Dermis blood vessel endothelial cell (primary cell): ENCODE measurements at regions not wholly inside any gene's neighbourhood (a gene's known extent, or its start where the extent isn't known, plus 50 kb on each side); places are given as distances from the start of the nearest gene placed in this dataset.

Source experiments
- DNase-seq: peaks from one replicate; pipeline ENCODE4 v3.0.0; 2010

DNA sequence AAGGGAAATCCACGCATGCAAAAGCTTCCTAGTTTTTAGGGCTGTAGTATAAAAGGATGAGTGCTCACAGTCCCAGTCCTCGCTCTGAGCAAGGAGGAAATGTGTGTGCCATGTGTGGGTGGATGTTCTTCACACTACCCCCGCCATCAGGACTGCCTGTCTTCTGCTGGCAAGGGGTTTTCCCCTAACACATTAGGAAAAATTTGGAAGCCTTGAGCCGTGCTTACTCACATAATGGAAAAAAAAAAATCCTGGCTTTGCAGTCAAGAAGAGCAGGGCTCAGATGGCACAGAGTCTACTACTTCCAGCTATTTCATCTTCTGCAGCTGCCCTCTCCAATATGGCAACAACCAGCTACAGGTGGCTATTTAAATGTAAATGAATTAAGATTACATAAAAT is 363.1 kb downstream of the PLPP3 start:
- no peak for DNase-seq

DNA sequence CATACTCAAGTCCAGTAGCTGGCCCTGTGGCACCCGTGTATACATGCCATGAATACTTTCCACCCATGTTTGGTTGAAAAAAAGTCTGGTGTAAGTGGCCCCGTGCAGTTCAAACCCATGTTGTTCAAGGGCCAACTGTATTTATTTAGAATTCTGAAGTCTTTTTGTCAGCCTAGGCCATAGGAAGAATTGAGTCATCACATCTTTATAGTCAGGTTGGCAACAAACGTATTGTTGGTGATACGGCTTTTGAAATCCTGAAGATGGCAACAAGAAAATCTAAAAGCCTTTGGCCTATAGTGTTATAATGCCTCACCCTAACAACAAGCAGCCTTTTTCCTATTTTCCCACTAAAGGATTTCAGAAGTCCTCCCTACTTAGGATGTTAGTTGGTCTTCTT is 363.6 kb downstream of the PLPP3 start:
- DNase-seq, result peak; percentile 9

DNA sequence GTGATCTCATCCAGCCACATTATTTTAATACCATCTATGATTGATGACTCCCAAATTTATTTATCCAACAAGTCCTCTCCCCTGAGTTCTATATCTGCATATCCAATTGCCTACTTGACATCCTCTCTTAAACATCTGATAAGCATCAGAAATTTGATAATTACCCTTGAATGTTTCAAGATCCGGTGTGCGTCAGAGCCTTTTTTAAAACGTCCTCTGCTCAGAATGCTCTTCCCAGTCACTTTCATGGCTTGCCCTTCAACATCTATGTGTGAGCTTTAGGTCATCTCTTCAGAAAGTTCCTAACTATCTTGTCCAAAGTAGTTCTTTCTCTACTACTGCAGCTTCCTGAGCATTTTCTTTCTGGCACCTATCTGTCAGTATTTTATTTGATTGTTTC is 364.3 kb downstream of the PLPP3 start:
- no peak for DNase-seq

DNA sequence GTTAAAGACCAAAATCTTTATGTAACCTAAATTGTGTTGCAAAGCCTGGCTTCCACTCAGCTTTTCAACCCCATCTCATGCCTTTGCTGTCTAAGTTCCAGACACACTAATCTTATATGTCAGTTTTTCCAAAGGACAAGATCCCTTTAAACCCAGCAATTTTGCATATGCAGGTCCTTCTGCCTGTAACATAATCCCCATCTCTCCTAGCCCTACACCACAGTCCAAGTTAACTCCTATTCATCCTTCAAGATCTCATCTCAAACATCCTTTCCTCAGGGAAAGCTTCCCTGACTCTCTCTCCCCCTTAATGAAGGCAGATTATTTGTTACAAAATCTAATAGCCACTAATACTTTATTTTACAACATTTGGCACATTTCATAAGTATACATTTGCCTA is 366.3 kb downstream of the PLPP3 start:
- no peak for DNase-seq

DNA sequence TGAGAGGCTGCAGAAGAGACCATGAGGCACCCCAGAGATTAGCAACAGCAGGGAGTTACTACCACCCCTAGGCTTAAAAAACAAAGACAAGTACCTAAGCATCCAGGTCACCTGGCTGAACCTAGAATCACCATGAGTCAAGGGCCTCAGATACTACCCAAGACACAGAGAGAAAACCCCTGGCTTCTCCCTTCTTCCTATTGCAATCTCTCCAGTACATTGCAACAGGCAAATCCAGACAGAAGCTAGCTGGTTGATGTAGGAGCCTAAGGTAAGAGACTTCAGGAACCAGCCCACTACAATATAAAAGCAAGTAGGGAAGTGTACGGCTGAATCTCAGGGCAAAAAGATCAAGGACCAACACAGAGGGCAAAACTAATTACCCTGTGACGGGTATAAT is 367.2 kb downstream of the PLPP3 start:
- DNase-seq, result no peak

DNA sequence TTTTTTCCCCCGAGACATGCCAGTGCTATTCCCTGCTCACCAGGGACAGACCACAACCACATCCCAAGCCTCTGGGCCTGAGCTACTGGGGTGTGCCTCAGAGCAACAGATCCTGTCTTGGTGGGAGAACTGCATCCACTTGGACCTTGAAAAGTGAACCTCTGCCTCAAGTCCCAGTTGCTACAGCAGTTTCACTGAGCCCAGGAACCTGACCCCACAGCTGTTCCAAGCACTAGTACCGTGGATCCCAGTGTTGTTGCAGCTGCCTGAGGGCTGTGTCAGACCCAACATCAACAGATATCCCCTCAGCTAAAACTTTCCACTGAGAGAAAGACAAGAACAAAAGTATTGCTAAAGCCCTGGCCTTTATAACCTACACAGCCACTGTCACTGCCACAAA is 373.0 kb downstream of the PLPP3 start:
- DNase-seq, result no peak

DNA sequence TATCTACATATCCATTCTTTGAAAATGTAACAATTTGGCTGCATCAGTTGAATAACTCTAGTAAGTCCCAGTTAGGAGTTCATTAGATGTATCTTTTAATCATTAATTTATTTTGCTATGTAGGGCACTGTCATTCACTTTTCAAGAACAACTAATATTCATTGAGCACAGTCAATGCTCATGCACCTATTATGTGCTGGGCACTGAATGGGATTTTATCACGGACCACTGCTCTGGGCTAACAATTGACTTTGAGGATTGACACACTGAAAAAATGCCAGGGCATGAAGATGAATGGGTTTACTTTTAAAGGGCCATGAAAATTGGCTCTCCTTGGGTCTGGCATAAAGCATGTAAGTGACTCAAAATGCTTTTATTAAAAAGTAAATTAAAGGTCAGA is 375.2 kb downstream of the PLPP3 start:
- no peak for DNase-seq

DNA sequence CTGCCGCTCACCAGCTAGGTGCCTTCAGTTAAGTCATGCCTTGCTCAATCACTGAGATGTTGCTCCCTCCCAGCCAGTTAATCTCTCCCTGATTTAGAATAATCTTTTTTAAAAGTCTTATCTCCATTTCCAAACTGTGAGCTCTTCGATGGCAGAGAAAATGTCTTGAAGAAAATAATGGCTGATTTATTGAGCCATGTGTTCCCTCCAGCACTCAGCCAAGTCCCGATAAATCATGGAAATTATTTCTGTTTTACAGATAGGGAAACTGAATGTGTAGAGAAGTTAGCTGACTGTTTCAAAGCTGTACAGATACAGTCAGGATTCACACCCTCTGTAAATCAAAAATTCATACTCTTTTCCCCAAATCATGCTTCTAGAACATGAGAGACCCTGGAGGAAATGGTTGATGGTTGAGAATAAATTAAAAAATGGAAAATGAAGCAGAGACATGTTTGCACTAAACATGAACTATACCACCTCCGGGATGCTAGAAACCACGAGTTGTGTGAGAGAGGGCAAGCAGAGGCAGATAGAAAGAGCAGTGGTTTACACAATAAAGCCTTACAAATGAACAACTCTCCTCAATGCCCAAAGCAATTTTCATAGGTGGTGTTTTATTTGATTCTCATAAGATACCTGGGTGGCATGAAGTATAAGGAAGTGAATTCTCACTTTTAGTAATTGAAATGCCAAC is 376.4 kb downstream of the PLPP3 start:
- DNase-seq, result no peak

DNA sequence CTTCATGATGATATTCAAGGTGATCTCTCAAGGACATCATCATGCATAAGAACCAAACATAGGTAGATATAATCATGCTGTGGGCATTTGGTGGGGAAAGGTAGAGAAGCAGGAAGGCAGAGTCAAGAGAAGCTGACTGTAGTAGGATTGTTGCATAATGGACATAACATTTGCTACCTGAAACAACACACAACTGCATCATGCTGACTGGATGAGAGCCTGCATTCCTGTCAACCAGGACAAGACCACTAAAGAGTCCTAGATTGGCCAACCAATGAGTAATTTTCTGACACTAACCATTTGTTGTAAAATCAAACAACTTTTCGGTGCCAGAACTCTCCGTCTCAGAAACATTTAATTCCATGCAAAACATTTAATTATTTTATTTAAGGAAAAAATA is 377.2 kb downstream of the PLPP3 start:
- no peak for DNase-seq

DNA sequence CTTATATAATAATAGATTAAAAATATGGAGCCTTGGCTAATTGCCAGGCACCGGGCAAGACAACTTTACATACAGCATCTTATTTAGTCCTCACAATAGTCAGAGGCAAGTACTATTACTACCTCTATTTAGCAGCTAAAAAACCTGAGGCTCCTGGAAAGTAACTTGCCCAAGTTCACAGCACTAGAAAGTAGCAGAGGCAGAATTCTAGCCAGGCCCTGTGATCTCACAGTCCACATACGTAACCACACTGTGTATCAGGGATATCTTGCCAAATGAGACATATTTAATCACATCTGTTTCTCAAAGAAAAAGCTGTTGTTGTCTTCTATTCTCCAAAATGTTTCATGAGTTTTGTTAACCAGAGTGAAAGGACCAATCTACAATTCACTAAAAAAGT is 378.5 kb downstream of the PLPP3 start:
- no peak for DNase-seq

DNA sequence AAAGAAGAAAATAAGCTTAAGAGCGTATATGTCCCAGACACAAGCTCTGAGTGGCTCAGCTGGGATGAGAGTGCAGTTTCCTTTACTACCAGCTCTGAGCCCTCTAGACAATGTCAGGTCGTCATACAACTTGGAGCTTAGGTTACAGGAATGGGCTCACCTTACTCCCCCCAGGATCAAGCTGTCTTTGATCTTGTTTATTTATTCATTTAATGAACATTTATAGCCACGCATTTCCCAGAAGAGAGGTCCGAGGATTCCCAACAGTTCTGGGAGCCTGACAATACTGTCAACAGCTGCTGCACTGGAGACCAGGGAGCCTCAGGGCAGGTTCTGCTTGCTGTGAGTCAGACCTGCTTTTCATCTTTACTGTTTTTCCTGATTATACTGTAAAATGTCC is 378.9 kb downstream of the PLPP3 start:
- DNase-seq, result no peak

DNA sequence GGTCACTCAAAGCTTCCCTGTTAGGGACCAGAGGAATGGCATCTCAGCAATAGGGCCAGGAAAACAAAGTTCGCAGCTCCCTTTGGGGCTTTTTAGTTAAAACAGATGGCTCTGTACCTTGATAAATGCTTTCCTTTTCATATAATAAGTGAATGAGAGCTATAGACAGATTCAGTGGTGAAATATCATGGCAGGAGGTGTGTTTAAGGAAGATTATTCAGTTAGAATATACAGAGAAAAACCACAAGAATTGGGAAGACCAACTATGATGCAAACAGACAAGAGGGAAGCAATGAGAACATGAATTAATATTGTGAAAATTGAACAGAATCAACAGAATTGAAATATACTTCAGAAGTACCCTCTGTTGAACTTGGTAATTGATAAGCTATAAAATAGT is 379.4 kb downstream of the PLPP3 start:
- no peak for DNase-seq

DNA sequence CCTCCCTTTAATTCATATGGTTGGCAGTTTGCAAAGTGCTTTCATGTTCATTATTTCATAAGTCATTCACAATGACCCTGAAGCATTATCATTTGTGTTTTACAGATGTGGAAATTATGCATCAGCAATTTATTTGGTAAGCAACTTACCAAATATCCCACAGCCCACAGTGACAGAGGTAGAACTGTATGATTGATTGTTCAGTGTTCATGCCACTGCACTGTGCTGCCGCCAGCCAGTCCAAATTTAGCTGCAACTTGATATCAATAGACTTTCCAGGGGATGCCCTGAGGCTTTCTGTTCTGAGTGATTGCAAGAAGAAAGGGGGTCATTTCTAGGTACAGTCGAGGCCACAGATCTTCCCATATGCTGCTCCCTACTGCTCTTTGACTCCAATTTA is 380.3 kb downstream of the PLPP3 start:
- no peak for DNase-seq

DNA sequence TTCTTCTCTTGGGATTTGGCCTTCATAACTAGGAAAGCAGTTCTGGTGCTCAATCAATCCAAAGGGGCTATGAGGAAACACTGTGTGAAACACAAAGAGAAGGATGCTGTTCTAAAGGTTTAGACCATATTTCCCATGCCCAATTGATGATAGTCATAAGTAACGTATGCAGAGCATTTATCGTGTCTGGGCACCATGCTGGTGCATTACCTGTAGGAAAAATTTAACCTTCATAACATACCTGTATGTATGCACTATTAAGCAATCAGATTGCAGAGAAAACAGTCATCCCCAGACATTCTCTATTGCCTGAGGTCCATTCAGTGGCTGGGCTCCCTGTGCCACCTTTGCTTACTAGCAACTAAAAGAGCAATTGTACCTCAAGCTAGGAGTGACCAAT is 381.4 kb downstream of the PLPP3 start:
- DNase-seq, result no peak

DNA sequence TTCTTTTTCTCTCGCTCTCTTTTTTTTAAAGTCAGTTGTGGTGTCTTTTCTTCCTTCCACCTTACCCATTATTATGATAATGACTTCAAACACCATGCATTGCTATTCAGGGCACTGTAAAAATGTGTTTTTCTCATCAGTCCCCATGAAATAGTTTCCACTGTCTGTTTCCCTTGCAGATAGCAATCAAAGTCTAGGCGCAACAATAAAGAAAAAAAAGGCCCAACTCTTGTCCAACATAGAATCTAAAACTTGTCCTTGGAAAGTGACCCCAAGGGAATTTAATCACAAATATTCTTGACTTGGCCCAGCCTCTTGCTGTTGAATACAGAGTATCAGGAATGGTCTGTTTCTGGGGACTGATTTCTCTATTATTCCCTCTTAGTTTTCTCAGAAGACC is 382.5 kb downstream of the PLPP3 start:
- DNase-seq, result peak; percentile 10

DNA sequence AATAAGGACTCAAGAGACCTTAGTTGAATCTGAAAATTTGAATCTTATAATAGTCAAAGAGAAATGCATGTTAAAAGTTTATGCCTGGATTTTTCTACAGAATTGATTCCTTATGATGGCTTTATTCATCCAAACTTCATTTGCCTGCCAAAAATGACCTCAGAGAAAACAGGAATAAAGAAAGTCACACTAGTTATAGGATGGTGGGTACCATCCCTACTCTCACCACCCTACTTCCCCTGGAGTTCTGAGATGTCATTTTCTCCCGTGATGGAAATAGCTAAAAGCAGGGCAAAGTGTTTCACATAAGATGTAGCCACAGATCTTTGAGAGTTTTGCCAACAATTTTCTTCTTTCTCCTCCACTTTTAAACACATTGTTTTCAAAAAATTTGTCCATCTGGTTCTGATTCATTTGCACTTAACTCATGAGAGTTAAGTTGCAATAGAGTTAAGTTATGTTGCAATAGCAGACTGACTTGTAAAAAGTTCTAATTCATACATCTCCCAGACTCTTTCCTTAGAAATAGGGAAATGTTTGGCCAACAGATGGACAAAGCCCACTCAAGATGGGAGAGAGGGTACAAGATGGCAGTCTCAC is 384.6 kb downstream of the PLPP3 start:
- no peak for DNase-seq

DNA sequence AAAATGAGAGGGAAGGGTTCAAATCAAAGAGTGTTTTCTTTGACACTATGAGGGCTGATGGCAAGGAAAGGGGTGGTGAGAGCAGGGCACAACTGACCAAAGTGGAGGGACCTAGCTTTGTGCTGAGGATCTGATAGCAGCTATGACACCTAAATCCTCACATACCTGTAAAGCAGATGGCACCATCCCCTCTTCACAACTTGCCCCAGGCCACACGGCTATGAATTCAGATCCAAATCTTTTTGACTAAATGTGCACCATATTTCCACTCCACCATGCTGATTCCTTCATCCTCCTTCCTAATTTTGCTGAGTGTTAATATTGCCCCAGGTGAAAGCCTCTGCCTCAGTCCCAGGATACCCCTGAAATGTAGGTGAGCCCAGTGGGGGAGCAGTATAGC is 385.7 kb downstream of the PLPP3 start:
- DNase-seq, result no peak

DNA sequence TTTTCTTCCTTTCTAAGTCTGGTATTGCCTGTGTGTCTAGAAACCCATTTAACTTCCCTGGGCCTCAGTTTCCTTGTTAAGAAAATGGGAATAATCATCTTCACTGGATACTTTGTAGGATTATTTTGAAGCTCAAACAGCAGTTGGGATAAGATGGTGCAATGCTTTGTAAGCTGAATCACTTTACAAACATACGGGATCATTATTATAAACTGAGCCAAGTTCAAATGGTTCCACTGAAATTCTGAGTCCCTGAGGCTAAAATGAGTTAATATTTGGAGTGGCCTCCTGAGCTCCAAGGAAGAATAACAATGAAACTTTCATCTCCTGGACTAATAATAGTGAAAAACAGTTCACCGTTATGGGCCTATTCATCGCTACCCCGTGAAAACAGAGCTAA is 388.0 kb downstream of the PLPP3 start:
- no peak for DNase-seq

DNA sequence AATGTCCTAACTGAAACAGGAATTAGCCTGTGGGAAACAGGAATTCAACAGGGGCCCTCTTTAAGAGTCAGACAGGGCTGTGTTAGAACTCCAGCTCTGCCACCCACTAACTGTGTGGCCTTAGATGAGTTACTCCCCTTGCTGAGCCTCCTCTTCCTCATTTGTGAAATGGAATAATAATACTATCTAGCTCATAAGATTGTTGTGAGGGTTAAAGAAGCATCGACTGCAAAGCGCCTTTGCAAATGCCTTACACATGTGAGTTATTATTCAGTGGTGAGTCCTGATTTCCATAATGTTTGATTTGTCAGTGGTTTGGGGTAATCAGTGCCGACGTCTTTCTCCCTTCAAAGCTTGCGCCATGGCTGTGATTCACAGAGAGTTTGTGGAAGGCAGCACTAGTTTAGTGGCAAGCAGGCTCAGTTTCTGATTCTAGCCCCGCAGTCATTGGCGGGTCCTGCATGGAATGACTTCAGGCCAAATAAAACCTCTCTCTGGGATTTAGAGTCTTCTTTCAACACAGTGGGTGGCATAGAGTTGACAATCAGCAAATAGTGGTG is 388.5 kb downstream of the PLPP3 start:
- DNase-seq, result no peak

DNA sequence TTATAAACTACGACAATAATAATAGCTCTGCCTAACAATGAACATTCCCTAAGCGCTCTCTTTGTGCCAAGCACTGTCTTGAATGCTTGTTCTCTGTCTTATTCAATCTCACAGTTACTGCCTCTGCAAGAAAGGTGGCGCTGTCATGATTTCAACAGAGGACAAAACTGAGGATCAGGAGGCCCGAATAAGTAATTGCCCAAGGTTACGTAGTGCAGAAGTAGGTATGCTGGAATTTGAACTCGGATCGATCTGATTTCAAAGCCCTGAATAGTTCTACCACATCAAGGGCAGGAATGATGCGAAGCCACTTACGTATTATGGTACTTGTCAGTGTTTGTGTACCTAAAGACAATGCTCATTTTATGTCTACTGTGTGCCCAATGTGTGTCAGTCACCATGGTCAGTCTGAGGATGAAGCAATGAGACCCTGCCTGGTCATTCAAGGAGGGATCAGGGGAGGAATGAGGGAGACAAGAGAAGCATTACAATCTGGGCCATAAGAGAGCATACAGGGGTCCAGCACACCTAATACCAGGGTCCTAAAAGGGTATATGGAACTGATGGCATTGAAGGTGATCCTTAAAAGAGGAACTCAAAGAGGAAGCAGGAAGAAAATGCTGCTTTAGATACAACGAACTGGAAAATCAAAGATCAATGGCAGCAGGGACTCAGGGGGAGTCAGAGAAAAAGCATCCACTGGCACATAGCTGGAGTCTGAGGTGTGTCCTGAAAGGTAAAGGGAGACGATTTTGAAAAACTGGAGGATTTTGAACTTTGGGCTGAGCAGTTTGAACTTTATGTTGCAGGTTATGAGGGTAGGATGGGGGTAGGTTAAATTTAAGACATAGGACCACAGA is 389.2 kb downstream of the PLPP3 start:
- DNase-seq, result peak; percentile 45

DNA sequence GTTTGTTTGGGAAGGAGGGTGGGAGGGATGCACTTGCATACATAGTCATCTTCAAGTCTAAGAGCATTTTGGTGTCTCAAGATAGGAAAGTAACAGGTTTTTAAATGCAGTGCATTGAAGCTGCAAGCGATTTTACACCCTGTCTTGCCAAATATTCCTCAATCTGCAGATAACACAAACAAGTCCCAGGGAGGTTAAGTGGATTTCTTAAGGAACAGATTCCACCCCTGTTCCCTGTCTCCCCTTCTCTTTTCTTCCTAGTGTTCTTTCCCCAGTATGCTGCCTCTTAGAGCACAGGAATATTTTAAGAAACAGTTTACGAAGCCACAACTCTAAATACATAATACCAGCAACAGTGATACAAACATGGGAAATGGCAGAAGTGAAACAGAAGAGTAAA is 389.9 kb downstream of the PLPP3 start:
- no peak for DNase-seq

DNA sequence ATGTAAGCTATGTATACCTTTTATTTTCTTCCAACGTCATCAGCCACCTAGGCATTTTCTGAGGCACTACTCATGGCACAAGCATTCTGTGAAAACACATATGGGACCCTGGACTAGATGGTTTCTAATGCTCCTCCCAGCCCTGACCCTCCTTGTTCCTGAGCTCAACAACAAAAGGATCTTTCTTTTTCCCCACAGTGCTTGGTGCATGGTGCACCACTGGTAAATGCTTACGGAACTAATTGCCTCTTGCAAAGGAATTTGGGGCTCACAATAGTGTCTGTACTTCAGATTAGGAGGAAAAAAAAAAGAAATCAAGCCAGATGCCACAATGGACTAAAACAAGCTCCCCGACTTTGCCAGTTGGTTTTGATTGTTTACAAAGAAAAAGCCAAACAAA is 390.5 kb downstream of the PLPP3 start:
- DNase-seq, result no peak

DNA sequence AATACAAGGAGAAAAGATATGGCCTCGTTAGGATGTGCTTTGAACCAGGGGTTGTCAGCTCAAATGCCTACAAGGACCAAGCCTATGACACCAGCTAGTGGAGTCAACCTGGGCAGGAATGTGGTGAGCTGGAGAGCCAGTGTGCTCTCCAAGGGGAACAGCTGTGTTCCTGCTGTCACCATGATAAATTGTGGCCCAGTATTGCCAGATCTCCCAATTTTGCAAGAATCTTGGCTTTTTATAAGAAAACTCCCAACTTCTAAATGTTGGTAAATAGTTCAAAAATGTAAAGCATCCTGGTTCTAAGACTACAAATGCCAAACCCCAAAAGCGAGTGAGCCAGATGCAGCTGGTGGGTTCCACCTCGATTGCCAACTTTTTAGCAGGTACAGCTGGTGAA is 391.1 kb downstream of the PLPP3 start:
- no peak for DNase-seq

DNA sequence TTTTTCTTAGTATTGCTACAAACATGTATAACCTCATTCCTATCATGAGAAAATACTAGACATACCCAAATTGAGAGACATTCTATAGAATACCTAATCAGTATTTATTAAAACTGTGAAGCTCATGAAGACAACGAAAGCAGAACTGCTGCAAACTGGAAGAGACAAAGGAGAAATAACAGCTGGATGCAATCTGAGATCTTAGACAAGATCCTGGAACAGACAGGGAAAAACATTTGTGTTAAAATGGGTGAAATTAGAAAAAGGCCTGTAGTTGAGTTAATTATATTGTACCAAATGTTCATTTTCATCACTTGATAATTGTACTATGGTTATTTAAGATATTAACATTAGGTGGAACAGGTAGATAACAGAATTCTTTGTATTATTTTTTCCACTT is 392.0 kb downstream of the PLPP3 start:
- DNase-seq, result no peak
